ENCODE measurements at regions not wholly inside any gene's neighbourhood (a gene's known extent, or its start where the extent isn't known, plus 50 kb on each side); places are given as distances from the start of the nearest gene placed in this dataset.

- TF ChIP-seq CTCF (optimal IDR thresholded peaks at IDR 0.05 in 1 of 3, IDR thresholded peaks at IDR 0.05 in 1 of 3, conservative IDR thresholded peaks at IDR 0.05 in 1 of 3; ENCODE audit: extremely low read depth in 1 of 3, insufficient read depth in 2 of 3, low read length in 3 of 3) (no peak), EZH2 (IDR thresholded peaks at IDR 0.05; ENCODE audit: low read length) (no peak)
- Histone ChIP-seq H3K4me1 (ENCODE audit: control insufficient read depth, extremely low read depth, insufficient read depth, low read length) (no peaks in the 10 kb centered on the region), H3K9me3 (ENCODE audit: control insufficient read depth, low read depth, low read length) (no peaks in the 10 kb centered on the region), H3K27me3 (ENCODE audit: control insufficient read depth, extremely low read depth, insufficient read depth, low read length) (peaks cover 32% of the 10 kb centered on the region), H3K4me2 (ENCODE audit: control insufficient read depth, extremely low read depth, insufficient read depth, low read depth, low read length) (no peak overlapping the region), H4K20me1 (ENCODE audit: control insufficient read depth, extremely low read depth, insufficient read depth, low read length) (no peaks in the 10 kb centered on the region), H3K36me3 (ENCODE audit: control insufficient read depth in 2 of 2, extremely low read depth in 1 of 2, insufficient read depth in 2 of 2, low read length in 2 of 2) (no peaks in the 10 kb centered on the region), H3K9ac (ENCODE audit: control insufficient read depth, extremely low read depth, insufficient read depth, low read length) (no peak overlapping the region), H3K27ac (ENCODE audit: control insufficient read depth, insufficient read depth, low read length) (no peak overlapping the region), H2AFZ (ENCODE audit: control insufficient read depth, low read length) (no peak overlapping the region), H3K79me2 (ENCODE audit: control insufficient read depth, insufficient read depth, low read length) (no peaks in the 10 kb centered on the region), H3K9me1 (ENCODE audit: control insufficient read depth, extremely low read depth, insufficient read depth, low read length) (no peaks in the 10 kb centered on the region), H3K4me3 (ENCODE audit: control insufficient read depth in 2 of 3, extremely low read depth in 1 of 3, insufficient read depth in 2 of 3, low read depth in 1 of 3, low read length in 3 of 3) (no peak overlapping the region)
- no peak for FAIRE-seq
- dilution Hi-C loops (cut with MboI; ENCODE audit: extremely low pct_ligation_motif_present, low sequenced_read_pairs) = no loop called here
- no peak for DNase-seq (ENCODE audit: low read depth, low spot score)
Observed at GRCh38 chr13:27853861-27854260, 61.6 kb downstream of the GSX1 start.

- no peak overlapping the region for H3K27ac ChIP-seq (ENCODE audit: control insufficient read depth, insufficient read depth, low read length)
- DNase-seq (ENCODE audit: low read depth, low spot score) = no peak
- TF ChIP-seq CTCF (optimal IDR thresholded peaks at IDR 0.05 in 1 of 3, IDR thresholded peaks at IDR 0.05 in 1 of 3, conservative IDR thresholded peaks at IDR 0.05 in 1 of 3; ENCODE audit: extremely low read depth in 1 of 3, insufficient read depth in 2 of 3, low read length in 3 of 3) (no peak), EZH2 (IDR thresholded peaks at IDR 0.05; ENCODE audit: low read length) (no peak)
- no peaks in the 10 kb centered on the region for H4K20me1 ChIP-seq (ENCODE audit: control insufficient read depth, extremely low read depth, insufficient read depth, low read length)
- peaks cover 32% of the 10 kb centered on the region for H3K27me3 ChIP-seq (ENCODE audit: control insufficient read depth, extremely low read depth, insufficient read depth, low read length)
- H3K4me2 ChIP-seq (ENCODE audit: control insufficient read depth, extremely low read depth, insufficient read depth, low read depth, low read length) = no peak overlapping the region
- no peak for FAIRE-seq
- no peak overlapping the region for H3K4me3 ChIP-seq (ENCODE audit: control insufficient read depth in 2 of 3, extremely low read depth in 1 of 3, insufficient read depth in 2 of 3, low read depth in 1 of 3, low read length in 3 of 3)
- no peaks in the 10 kb centered on the region for H3K36me3 ChIP-seq (ENCODE audit: control insufficient read depth in 2 of 2, extremely low read depth in 1 of 2, insufficient read depth in 2 of 2, low read length in 2 of 2)
- no peak overlapping the region for H3K9ac ChIP-seq (ENCODE audit: control insufficient read depth, extremely low read depth, insufficient read depth, low read length)
- no peaks in the 10 kb centered on the region for H3K79me2 ChIP-seq (ENCODE audit: control insufficient read depth, insufficient read depth, low read length)
- no peak overlapping the region for H2AFZ ChIP-seq (ENCODE audit: control insufficient read depth, low read length)
- dilution Hi-C loops (cut with MboI; ENCODE audit: extremely low pct_ligation_motif_present, low sequenced_read_pairs) = no loop called here
- H3K9me1 ChIP-seq (ENCODE audit: control insufficient read depth, extremely low read depth, insufficient read depth, low read length) = no peaks in the 10 kb centered on the region
- H3K4me1 ChIP-seq (ENCODE audit: control insufficient read depth, extremely low read depth, insufficient read depth, low read length) = no peaks in the 10 kb centered on the region
- H3K9me3 ChIP-seq (ENCODE audit: control insufficient read depth, low read depth, low read length) = no peaks in the 10 kb centered on the region
Observed at GRCh38 chr13:27854606-27855005, 62.3 kb downstream of the GSX1 start.

Measured in keratinocyte (primary cell).